Activated CD4-positive, alpha-beta T cell treated with anti-CD3 and anti-CD28 coated beads for 36 hours (primary cell): ENCODE measurements at regions not wholly inside any gene's neighbourhood (a gene's known extent, or its start where the extent isn't known, plus 50 kb on each side); places are given as distances from the start of the nearest gene placed in this dataset.

ENCODE experiments used
- ATAC-seq: fragments of 200-7000 bp; cut with Tn5 transposase; one replicate; pipeline ENCODE4 v1.10.0; 2021; ENCODE audit warnings: mild to moderate bottlenecking, moderate library complexity
- CTCF ChIA-PET: fragments of 350-600 bp; sonication (Branson Sonifier 250); formaldehyde crosslinking; loops from one replicate; lab custom pipeline; 2021; ENCODE audit warnings: antibody characterized with exemption; lab: Charles Lee
- POLR2A ChIA-PET: fragments of 350-600 bp; sonication (Branson Sonifier 250); formaldehyde crosslinking; loops from one replicate; lab custom pipeline; 2021; ENCODE audit warnings: antibody characterized with exemption, inconsistent platforms; lab: Charles Lee
- DNase-seq: peaks from one replicate; pipeline ENCODE4 v3.0.0-alpha.2; 2020
- H3K27ac Mint-ChIP-seq: one replicate; pipeline ENCODE4 v1.8.0; 2021; ENCODE audit warnings: mixed read lengths
- H3K27me3 Mint-ChIP-seq: one replicate; pipeline ENCODE4 v1.8.0; 2021; ENCODE audit warnings: mixed read lengths
- H3K36me3 Mint-ChIP-seq: one replicate; pipeline ENCODE4 v1.8.0; 2021; ENCODE audit warnings: low read depth, mixed read lengths
- H3K4me1 Mint-ChIP-seq: one replicate; pipeline ENCODE4 v1.8.0; 2021; ENCODE audit warnings: mixed read lengths
- H3K4me3 Mint-ChIP-seq: one replicate; pipeline ENCODE4 v1.8.0; 2021; ENCODE audit warnings: mild to moderate bottlenecking, moderate library complexity, mixed read lengths
- H3K9me3 Mint-ChIP-seq: one replicate; pipeline ENCODE4 v1.8.0; 2021; ENCODE audit warnings: low read depth, mixed read lengths
- intact Hi-C, 2 experiments: fragments of 100-400 bp; cut with DNase I in 1 of 2; cut with micrococcal nuclease in 1 of 2; formaldehyde crosslinking; loops; one replicate each; pipeline versions ENCODE4 v1.14.2 to v1.15.1; 2022 to 2024; cut with DNase I, micrococcal nuclease

DNA sequence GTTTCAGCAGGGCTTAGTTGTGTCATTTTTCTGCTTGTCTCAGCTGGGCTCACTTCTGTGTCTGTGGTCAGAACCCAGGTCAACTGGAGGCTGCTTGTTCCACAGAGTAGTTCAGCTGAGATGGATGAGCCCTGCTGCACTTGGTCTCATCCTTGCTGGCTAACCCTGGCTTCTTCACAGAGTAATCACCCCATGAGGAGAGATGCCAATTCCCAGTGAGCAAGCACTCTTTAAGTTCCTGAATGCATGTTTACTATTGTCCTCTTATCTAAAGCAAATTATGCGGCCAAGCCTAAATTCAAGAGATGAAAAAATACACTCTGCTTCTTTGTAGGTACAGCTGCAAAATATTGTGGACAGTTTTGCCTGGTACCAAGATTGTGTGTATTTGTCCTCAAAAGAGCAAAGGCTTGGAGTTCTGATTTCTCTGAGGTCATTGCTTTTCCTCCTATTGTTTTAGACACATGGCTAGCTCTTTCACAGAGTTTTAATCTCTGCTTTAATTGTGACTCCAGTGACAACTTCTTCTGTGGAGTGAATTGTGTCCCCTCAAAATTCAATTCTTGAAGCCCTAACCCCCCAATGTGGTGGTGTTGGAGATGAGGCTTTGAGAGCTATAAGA, 236.6 kb upstream of the ANKRD50 start:
- ChIA-PET POLR2A (no interaction called here), CTCF (no interaction called here)
- ATAC-seq (no peak), DNase-seq (no peak)
- intact Hi-C loops = no loop called here
- H3K4me1 Mint-ChIP-seq = no peaks in the 10 kb centered on the region
- H3K27ac Mint-ChIP-seq = no peak overlapping the region
- H3K9me3 Mint-ChIP-seq = peaks cover 3% of the 10 kb centered on the region
- no peaks in the 10 kb centered on the region for H3K27me3 Mint-ChIP-seq
- H3K36me3 Mint-ChIP-seq = no peaks in the 10 kb centered on the region
- H3K4me3 Mint-ChIP-seq = no peak overlapping the region

DNA sequence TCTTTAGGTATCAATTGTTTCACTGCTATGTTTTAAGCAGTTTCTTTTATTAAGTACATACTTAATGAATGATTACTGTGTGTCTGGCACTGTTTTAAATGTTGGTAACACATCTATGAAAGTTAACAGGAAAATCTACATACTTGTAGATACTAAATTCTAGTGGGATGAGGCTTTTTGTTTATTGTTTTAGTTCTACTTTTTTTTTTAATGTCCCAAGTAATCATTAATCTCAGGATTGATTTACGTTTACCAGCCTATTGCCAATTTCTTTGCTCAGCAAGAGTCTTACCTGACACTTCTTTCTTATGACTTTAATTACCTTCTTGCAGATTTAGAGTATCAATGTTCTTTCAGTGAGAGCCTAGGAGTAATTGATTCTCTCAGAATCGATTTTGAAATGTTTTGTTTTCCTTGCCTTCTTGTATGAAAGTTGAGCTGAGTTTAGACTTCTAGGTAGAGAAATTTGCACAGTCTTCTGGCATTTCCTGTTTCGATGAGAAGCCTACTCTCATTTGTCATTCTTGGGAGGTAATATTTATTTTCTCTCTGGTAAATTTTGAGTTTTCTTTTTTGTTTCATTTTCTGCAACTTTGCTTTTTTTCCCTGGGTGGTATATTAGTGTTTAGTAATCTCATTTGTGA, 235.2 kb upstream of the ANKRD50 start:
- ChIA-PET POLR2A (no interaction called here), CTCF (no interaction called here)
- peaks cover 3% of the 10 kb centered on the region for H3K9me3 Mint-ChIP-seq
- no peaks in the 10 kb centered on the region for H3K4me1 Mint-ChIP-seq
- no peaks in the 10 kb centered on the region for H3K36me3 Mint-ChIP-seq
- H3K27ac Mint-ChIP-seq = no peak overlapping the region
- DNase-seq (no peak), ATAC-seq (no peak)
- intact Hi-C loops = no loop called here
- H3K4me3 Mint-ChIP-seq = no peak overlapping the region
- H3K27me3 Mint-ChIP-seq = no peaks in the 10 kb centered on the region

DNA sequence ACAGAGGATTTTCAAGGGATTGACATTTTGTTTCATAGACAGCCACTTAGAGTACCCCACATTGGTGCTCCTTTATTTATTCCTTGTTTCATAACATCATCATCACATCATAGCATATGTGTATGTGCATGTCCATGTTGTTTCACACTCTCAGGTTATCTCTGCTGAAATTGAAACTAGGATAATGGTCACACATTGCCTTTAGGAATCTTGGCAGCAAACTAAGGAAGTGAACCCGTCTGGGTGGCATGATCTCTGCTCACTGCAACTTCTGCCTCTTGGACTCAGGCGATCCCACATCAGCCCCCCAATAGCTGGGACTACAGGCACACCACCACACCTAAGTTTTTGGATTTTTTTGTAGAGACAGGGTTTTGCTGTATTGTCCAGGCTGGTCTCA, 234.2 kb upstream of the ANKRD50 start:
- Mint-ChIP-seq H3K27ac (no peak overlapping the region), H3K9me3 (peaks cover 2% of the 10 kb centered on the region), H3K27me3 (no peaks in the 10 kb centered on the region), H3K4me1 (no peaks in the 10 kb centered on the region), H3K36me3 (no peaks in the 10 kb centered on the region), H3K4me3 (no peak overlapping the region)
- POLR2A ChIA-PET = no interaction called here
- CTCF ChIA-PET = interaction anchor here (0.6 kb wide), 1 partner anchor 370 kb away, joined by 3 read pairs; no protein-coding TSS in a partner anchor
- DNase-seq = no peak
- intact Hi-C loops = no loop called here
- ATAC-seq = no peak

DNA sequence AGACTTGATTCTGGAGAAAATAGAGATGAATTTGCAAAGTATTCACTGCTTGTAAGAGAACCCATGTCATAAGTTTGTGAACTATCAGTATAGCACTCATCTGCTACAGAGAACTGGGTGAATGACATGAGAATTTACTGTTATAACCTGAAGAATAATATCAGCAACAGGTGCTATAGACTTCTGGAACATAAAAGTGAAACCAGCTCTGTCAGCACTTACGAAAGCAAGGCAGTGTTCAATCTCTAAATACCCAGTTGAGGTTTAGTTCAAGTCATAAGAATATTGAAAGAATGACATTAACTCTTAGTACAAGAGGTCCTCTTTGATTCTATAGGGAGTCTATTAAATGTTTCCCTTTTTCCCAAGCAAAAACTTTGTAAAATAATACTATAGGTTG, 232.9 kb upstream of the ANKRD50 start:
- CTCF ChIA-PET = no interaction called here
- ATAC-seq = no peak
- H3K36me3 Mint-ChIP-seq = no peaks in the 10 kb centered on the region

DNA sequence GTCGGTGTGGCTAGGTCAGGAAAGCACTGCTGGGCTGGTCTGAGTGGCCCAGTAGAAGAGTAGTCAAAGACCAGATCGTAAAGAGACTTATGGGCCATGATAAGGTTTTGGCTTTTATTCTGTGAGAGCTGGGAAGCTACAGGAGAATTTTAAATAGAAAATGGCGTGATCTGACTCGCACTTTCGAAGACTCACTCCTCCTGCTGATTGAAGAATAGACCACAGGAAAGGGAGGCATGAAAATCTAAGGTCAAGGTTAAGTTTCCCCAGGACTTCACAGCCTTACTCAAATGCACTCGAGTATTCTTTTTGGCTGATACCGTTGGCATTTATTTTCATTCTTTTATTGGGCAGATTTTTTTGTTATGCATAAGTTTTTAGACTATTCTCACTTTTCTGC, 231.4 kb upstream of the ANKRD50 start:
- Mint-ChIP-seq H3K27me3 (no peaks in the 10 kb centered on the region), H3K36me3 (no peaks in the 10 kb centered on the region), H3K27ac (no peak overlapping the region), H3K9me3 (peaks cover 2% of the 10 kb centered on the region), H3K4me1 (no peaks in the 10 kb centered on the region), H3K4me3 (no peak overlapping the region)
- DNase-seq = no peak
- ChIA-PET CTCF (no interaction called here), POLR2A (no interaction called here)
- no peak for ATAC-seq
- intact Hi-C loops = no loop called here

More for the DNA sequence above, 232.9 kb upstream of the ANKRD50 start:
- no peak for DNase-seq
- no peak overlapping the region for H3K27ac Mint-ChIP-seq
- no peak overlapping the region for H3K4me3 Mint-ChIP-seq
- no peaks in the 10 kb centered on the region for H3K4me1 Mint-ChIP-seq
- POLR2A ChIA-PET = no interaction called here
- intact Hi-C loops = no loop called here
- no peaks in the 10 kb centered on the region for H3K27me3 Mint-ChIP-seq
- peaks cover 2% of the 10 kb centered on the region for H3K9me3 Mint-ChIP-seq

DNA sequence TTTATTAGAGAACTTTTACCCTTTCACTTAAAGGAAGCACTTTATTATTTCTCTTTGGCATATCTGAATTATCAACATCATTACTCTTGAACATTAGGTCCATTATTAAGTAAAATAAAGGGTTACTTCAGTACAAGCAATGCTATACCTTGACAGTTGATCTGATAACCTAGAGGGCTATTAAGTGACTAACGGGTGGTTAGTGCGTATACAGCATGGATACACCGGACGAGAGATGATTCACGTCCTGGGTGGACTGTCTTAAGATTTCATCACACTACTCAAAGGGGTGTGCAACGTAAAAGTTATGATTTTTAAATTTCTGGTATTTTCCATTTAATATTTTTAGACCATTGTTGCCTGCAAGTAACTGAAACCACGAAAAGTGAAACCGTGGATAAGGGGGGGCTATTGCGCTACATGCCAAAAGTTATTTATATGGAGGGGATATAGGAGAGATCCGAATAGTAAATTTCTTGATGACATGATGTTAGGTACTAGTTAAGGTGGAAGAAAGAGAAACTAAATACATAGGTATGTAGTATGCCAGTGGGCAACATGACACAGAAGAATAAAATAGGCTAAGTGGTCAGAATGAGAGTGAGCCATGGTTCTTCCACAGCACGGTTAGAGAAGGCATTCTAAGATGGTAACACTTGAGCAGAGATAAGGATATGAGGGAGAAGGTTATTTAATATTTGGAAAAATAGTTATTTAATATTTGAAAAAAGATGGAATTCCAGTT, 230.8 kb upstream of the ANKRD50 start:
- ChIA-PET CTCF (no interaction called here), POLR2A (no interaction called here)
- ATAC-seq (no peak), DNase-seq (no peak)
- H3K27ac Mint-ChIP-seq = no peak overlapping the region
- H3K9me3 Mint-ChIP-seq = peaks cover 2% of the 10 kb centered on the region
- H3K27me3 Mint-ChIP-seq = no peaks in the 10 kb centered on the region
- no peak overlapping the region for H3K4me3 Mint-ChIP-seq
- H3K4me1 Mint-ChIP-seq = no peaks in the 10 kb centered on the region
- no peaks in the 10 kb centered on the region for H3K36me3 Mint-ChIP-seq
- intact Hi-C loops = no loop called here

DNA sequence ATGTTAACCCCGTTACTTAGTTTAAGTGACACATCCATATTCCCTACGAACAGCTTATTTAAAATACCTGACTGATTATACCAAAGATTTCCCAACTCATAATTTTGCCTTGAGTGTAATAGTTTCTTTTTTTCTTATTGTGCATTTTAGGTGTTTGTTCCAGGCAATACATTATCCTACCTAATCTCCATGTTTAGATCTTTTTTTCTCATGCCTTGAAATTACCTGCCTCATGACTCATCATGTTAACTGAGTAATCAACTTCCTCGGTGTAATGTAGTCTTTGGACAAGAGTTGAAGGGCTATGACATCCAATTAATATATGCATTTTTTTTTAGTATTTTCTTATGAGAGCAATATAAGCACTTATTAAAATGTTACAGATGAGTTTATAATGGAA, 228.7 kb upstream of the ANKRD50 start:
- DNase-seq = no peak
- CTCF ChIA-PET = no interaction called here
- H3K9me3 Mint-ChIP-seq = peaks cover 2% of the 10 kb centered on the region
- H3K36me3 Mint-ChIP-seq = no peaks in the 10 kb centered on the region
- intact Hi-C loops = no loop called here
- no peak overlapping the region for H3K27ac Mint-ChIP-seq
- H3K4me3 Mint-ChIP-seq = no peak overlapping the region
- H3K27me3 Mint-ChIP-seq = no peaks in the 10 kb centered on the region
- H3K4me1 Mint-ChIP-seq = no peaks in the 10 kb centered on the region
- no peak for ATAC-seq
- POLR2A ChIA-PET = no interaction called here

DNA sequence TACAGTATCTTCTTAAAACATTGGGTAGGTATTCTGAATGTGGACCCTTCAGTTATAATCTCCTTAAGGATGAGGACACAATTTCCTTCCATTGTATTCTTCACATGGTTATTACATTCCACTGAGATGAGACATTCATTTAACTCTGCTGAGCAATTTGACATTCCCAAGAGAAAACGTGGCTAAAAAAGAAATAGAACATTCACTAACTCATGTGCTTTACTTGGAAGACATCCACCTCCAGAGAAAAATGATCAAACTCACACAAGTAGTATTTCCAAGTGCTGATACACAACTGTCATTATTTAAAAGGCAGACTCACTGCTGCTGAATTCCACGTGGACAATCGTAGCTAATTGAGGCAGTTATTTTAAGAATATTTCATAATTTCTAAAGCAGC, 227.9 kb upstream of the ANKRD50 start:
- Mint-ChIP-seq H3K9me3 (peaks cover 2% of the 10 kb centered on the region), H3K27ac (no peak overlapping the region), H3K4me3 (no peak overlapping the region), H3K4me1 (no peaks in the 10 kb centered on the region), H3K27me3 (no peaks in the 10 kb centered on the region), H3K36me3 (no peaks in the 10 kb centered on the region)
- DNase-seq (no peak), ATAC-seq (no peak)
- ChIA-PET POLR2A (no interaction called here), CTCF (no interaction called here)
- intact Hi-C loops = no loop called here

DNA sequence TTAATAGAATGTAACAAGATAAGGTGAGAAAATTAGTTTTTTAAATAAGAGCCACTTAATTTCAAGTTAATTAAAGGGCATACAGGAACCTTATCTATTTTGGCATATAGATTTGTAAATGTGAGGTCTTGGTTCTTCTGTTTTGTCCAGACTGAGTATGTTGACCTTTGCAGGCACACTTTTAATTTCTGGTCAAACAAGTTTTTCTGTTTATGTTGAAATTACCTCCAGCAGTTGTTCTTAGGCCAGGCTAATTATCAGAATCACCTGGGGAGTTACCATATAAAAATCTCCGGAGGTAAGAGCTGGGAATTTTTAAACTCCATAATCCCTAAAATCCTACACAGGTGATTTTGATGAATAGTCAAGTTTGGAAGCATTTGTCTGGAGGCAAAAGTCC, 227.4 kb upstream of the ANKRD50 start:
- H3K4me1 Mint-ChIP-seq = no peaks in the 10 kb centered on the region
- intact Hi-C loops = no loop called here
- peaks cover 2% of the 10 kb centered on the region for H3K9me3 Mint-ChIP-seq
- ATAC-seq = no peak
- H3K36me3 Mint-ChIP-seq = no peaks in the 10 kb centered on the region
- ChIA-PET POLR2A (no interaction called here), CTCF (no interaction called here)
- H3K27ac Mint-ChIP-seq = no peak overlapping the region
- H3K27me3 Mint-ChIP-seq = no peaks in the 10 kb centered on the region
- no peak for DNase-seq
- H3K4me3 Mint-ChIP-seq = no peak overlapping the region

DNA sequence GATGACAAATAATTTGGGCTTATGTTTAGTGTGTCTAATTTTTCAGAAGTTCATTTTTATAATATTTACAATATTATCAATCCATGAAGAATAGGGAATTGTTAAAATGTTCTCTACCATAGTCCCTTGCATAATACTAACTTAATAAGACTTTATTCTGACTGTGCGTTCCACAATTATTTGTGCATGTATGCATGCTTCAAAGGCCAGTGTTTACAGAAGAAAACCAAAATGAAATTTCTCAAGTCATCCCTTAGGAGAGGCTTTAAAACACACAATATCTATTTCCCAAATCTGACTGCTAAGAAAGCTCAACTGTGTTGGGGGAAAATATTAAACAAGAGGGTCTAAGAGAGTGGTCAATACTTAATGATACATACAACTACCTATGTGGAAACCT, 226.3 kb upstream of the ANKRD50 start:
- DNase-seq (no peak), ATAC-seq (no peak)
- no peaks in the 10 kb centered on the region for H3K4me1 Mint-ChIP-seq
- H3K9me3 Mint-ChIP-seq = peaks cover 2% of the 10 kb centered on the region
- ChIA-PET CTCF (no interaction called here), POLR2A (no interaction called here)
- H3K36me3 Mint-ChIP-seq = no peaks in the 10 kb centered on the region
- H3K27me3 Mint-ChIP-seq = no peaks in the 10 kb centered on the region
- intact Hi-C loops = no loop called here
- no peak overlapping the region for H3K4me3 Mint-ChIP-seq
- H3K27ac Mint-ChIP-seq = no peak overlapping the region

DNA sequence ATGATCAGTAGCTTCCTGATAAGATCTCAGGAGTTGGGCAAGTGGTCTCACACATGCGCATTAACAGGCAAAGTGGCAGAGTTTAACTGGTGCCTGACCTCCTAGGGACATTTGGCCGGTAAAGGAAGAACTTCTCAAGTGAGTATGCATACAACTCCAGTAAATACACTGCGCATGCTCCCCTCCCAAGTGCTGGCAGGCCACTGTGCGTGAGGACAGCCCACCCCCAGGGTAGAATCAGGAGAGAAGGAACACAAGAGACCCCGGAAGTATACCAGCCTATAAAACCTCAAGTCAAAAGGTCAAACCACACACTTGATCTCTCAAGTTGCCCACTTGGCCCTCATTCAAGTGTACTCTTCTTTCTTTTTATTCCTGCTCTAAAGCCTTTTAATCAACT, 225.5 kb upstream of the ANKRD50 start:
- Mint-ChIP-seq H3K4me1 (no peaks in the 10 kb centered on the region), H3K9me3 (peaks cover 2% of the 10 kb centered on the region), H3K4me3 (no peak overlapping the region), H3K27me3 (no peaks in the 10 kb centered on the region), H3K27ac (no peak overlapping the region), H3K36me3 (no peaks in the 10 kb centered on the region)
- CTCF ChIA-PET = no interaction called here
- POLR2A ChIA-PET = no interaction called here
- DNase-seq (no peak), ATAC-seq (no peak)
- intact Hi-C loops = no loop called here

DNA sequence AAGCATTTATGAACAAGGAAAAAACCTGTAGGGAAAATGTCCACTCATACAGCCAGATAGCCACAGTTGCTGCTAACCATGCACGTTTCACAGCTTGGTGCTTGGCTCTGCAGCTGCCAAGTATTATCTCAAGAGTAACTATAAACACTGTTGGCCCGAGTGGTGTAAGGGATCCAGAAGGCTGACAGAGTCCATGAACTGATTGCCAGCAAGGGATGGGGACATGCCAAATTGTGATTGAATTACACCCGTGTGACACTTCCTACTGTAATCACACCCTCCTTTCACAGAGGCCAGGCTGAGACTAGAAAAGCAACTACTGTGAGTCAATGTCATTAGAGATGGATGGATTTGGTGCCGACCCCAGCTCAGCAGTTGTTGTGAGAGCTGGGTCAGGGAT, 223.9 kb upstream of the ANKRD50 start:
- Mint-ChIP-seq H3K4me3 (no peak overlapping the region), H3K9me3 (no peaks in the 10 kb centered on the region), H3K27me3 (no peaks in the 10 kb centered on the region), H3K27ac (no peak overlapping the region), H3K4me1 (no peaks in the 10 kb centered on the region), H3K36me3 (no peaks in the 10 kb centered on the region)
- ChIA-PET POLR2A (no interaction called here), CTCF (interaction anchor here (0.8 kb wide), 1 partner anchor 1850 kb away, joined by 4 read pairs; no protein-coding TSS in a partner anchor)
- ATAC-seq = no peak
- DNase-seq = no peak
- intact Hi-C loops = no loop called here
